MM.1S (cell line): ENCODE measurements at regions not wholly inside any gene's neighbourhood (a gene's known extent, or its start where the extent isn't known, plus 50 kb on each side); places are given as distances from the start of the nearest gene placed in this dataset.

Experiments used
- DNase-seq: peaks from one replicate; pipeline ENCODE4 v3.0.0-alpha.2; 2015
- H2AFZ ChIP-seq: fragments of 300-600 bp; sonication (generic); 2 replicates; pipeline ENCODE4 v1.6.0; 2016; ENCODE audit warnings: antibody characterized with exemption, low read length
- H3F3A ChIP-seq: fragments of 300-600 bp; sonication (generic); 2 replicates; pipeline ENCODE4 v1.6.1; 2016; ENCODE audit warnings: mild to moderate bottlenecking, antibody characterized with exemption, low read length, moderate library complexity, mixed read lengths; ENCODE audit not compliant: insufficient read depth
- H3K27ac ChIP-seq: fragments of 300-600 bp; sonication (generic); 2 replicates; pipeline ENCODE4 v1.5.1; 2016; ENCODE audit warnings: mild to moderate bottlenecking, low read length
- H3K27me3 ChIP-seq: fragments of 300-600 bp; sonication (generic); replicated peaks from 2 replicates; pipeline ENCODE4 v1.6.0; 2016; ENCODE audit warnings: low read length; ENCODE audit not compliant: insufficient read depth
- H3K36me3 ChIP-seq: fragments of 300-600 bp; sonication (generic); replicated peaks from 2 replicates; pipeline ENCODE4 v1.6.1; 2016; ENCODE audit warnings: mild to moderate bottlenecking, low read length, mixed read lengths; ENCODE audit not compliant: insufficient read depth
- H3K4me1 ChIP-seq: fragments of 300-600 bp; sonication (generic); 2 replicates; pipeline ENCODE4 v1.6.1; 2016; ENCODE audit warnings: low read length, mixed read lengths
- H3K4me2 ChIP-seq: fragments of 300-600 bp; sonication (generic); 2 replicates; pipeline ENCODE4 v1.6.0; 2016; ENCODE audit warnings: low read depth, low read length
- H3K4me3 ChIP-seq: fragments of 300-600 bp; sonication (generic); 2 replicates; pipeline ENCODE4 v1.5.1; 2016; ENCODE audit warnings: low read length, mixed read lengths
- H3K79me2 ChIP-seq: fragments of 300-600 bp; sonication (generic); 2 replicates; pipeline ENCODE4 v1.6.1; 2016; ENCODE audit warnings: mixed run types, low read length, mixed read lengths
- H3K9ac ChIP-seq: fragments of 300-600 bp; sonication (generic); 2 replicates; pipeline ENCODE4 v1.6.1; 2016; ENCODE audit warnings: low read length, mixed read lengths
- H3K9me2 ChIP-seq: fragments of 300-600 bp; sonication (generic); replicated peaks from 2 replicates; pipeline ENCODE4 v1.6.1; 2016; ENCODE audit warnings: mild to moderate bottlenecking, low read length, mixed read lengths; ENCODE audit not compliant: insufficient read depth
- H3K9me3 ChIP-seq: fragments of 300-600 bp; sonication (generic); replicated peaks from 2 replicates; pipeline ENCODE4 v1.6.1; 2016; ENCODE audit warnings: mild to moderate bottlenecking, low read length, mixed read lengths; ENCODE audit not compliant: insufficient read depth
- H4K20me1 ChIP-seq: fragments of 300-600 bp; sonication (generic); 2 replicates; pipeline ENCODE4 v1.6.1; 2016; ENCODE audit warnings: mild to moderate bottlenecking, low read length, moderate library complexity, mixed read lengths; ENCODE audit not compliant: insufficient read depth
- EZH2 ChIP-seq: fragments of 300-600 bp; sonication (generic); optimal IDR thresholded peaks from 2 replicates; pipeline ENCODE3; 2017; ENCODE audit warnings: low read depth, mild to moderate bottlenecking, antibody characterized with exemption, low read length, mixed read lengths
- EZH2phosphoT487 ChIP-seq: fragments of 300-600 bp; sonication (generic); IDR thresholded peaks from 2 replicates; pipeline ENCODE4 v1.6.1; 2018; ENCODE audit warnings: antibody characterized with exemption, low read length
- TF ChIP-seq, protein P1 (sequence below): fragments of 300-600 bp; sonication (generic); IDR thresholded peaks from 2 replicates; pipeline ENCODE4 v1.5.1; 2016; ENCODE audit warnings: antibody characterized with exemption, low read length, mixed read lengths

GRCh38 chr6:34646714-34647113, 49.9 kb downstream of the ILRUN start:
- no peak overlapping the region for H3K9ac ChIP-seq
- H3K27ac ChIP-seq = no peak overlapping the region
- no peak overlapping the region for H3K4me3 ChIP-seq
- no peak overlapping the region for H3K4me2 ChIP-seq
- H3K9me3 ChIP-seq = no peaks in the 10 kb centered on the region
- no peaks in the 10 kb centered on the region for H3K27me3 ChIP-seq
- H4K20me1 ChIP-seq = no peaks in the 10 kb centered on the region
- DNase-seq = no peak
- no peaks in the 10 kb centered on the region for H3K9me2 ChIP-seq
- TF ChIP-seq, protein P1, sequence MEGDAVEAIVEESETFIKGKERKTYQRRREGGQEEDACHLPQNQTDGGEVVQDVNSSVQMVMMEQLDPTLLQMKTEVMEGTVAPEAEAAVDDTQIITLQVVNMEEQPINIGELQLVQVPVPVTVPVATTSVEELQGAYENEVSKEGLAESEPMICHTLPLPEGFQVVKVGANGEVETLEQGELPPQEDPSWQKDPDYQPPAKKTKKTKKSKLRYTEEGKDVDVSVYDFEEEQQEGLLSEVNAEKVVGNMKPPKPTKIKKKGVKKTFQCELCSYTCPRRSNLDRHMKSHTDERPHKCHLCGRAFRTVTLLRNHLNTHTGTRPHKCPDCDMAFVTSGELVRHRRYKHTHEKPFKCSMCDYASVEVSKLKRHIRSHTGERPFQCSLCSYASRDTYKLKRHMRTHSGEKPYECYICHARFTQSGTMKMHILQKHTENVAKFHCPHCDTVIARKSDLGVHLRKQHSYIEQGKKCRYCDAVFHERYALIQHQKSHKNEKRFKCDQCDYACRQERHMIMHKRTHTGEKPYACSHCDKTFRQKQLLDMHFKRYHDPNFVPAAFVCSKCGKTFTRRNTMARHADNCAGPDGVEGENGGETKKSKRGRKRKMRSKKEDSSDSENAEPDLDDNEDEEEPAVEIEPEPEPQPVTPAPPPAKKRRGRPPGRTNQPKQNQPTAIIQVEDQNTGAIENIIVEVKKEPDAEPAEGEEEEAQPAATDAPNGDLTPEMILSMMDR = no peak
- TF ChIP-seq EZH2 (no peak), EZH2phosphoT487 (no peak)
- H3K36me3 ChIP-seq = 0 out of 2 replicates have a peak, but pooled peaks cover 2% of the 10 kb centered on the region
- no peaks in the 10 kb centered on the region for H3F3A ChIP-seq
- H2AFZ ChIP-seq = no peak overlapping the region
- peaks cover 65% of the 10 kb centered on the region for H3K79me2 ChIP-seq
- no peaks in the 10 kb centered on the region for H3K4me1 ChIP-seq

DNA sequence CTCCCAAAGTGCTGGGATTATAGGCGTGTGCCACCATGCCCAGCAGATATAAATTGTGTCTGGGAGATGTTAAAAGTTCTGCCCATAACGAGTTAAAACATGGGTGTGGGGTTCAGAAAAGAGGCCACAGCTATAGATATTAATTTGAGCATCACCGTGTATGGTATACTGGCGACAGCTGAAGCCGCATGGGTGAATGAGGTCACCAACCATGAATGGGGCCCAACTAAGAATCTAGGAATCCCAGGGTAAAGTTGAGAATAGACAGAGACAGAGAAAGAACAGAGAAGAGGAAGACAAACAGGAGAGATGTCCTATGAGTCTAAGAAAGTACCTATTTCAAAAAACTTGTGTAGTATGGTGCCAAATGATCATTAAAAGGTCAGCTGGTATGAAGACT, 50.9 kb downstream of the ILRUN start:
- H3K4me2 ChIP-seq = no peak overlapping the region
- no peak for TF ChIP-seq EZH2
- TF ChIP-seq EZH2phosphoT487 = no peak
- TF ChIP-seq, protein P1 = no peak
- H3K27ac ChIP-seq = no peak overlapping the region
- H3K9me2 ChIP-seq = no peaks in the 10 kb centered on the region
- H2AFZ ChIP-seq = no peak overlapping the region
- DNase-seq = no peak
- H3K27me3 ChIP-seq = no peaks in the 10 kb centered on the region
- no peaks in the 10 kb centered on the region for H3F3A ChIP-seq
- no peak overlapping the region for H3K9ac ChIP-seq
- peaks cover 65% of the 10 kb centered on the region for H3K79me2 ChIP-seq
- H4K20me1 ChIP-seq = no peaks in the 10 kb centered on the region
- 0 out of 2 replicates have a peak, but pooled peaks cover 2% of the 10 kb centered on the region for H3K36me3 ChIP-seq
- no peaks in the 10 kb centered on the region for H3K4me1 ChIP-seq
- no peak overlapping the region for H3K4me3 ChIP-seq
- no peaks in the 10 kb centered on the region for H3K9me3 ChIP-seq

DNA sequence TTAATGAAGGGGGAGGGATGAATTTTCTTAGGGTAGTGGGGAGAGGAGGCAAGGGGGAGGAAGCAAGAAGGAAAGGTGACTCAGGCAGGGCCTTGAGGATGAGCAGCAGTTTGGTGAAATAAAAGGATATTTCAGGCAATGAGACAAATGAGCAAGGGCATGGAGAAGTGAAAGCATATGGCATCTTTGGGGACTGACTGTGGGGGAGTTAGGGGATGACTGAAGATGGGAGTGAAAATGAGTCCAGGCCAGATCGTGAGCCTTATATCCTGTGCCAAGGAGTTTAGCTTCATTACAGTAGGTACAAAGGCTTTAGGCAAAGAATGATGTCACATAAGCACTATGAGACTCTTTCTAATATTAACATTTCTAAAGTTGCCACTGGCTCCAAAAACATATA, 51.9 kb downstream of the ILRUN start:
- Histone ChIP-seq H3K4me2 (no peak overlapping the region), H3K36me3 (0 out of 2 replicates have a peak, but pooled peaks cover 2% of the 10 kb centered on the region), H3K9me2 (no peaks in the 10 kb centered on the region), H3F3A (no peaks in the 10 kb centered on the region), H3K4me3 (no peak overlapping the region), H2AFZ (no peak overlapping the region), H3K9me3 (no peaks in the 10 kb centered on the region), H3K27me3 (no peaks in the 10 kb centered on the region), H3K79me2 (peaks cover 64% of the 10 kb centered on the region), H3K9ac (no peak overlapping the region), H3K4me1 (no peaks in the 10 kb centered on the region), H3K27ac (no peak overlapping the region), H4K20me1 (no peaks in the 10 kb centered on the region)
- DNase-seq = no peak
- no peak for TF ChIP-seq EZH2phosphoT487
- no peak for TF ChIP-seq EZH2
- TF ChIP-seq, protein P1 = no peak
